Tibial artery (tissue), 4 donors: ENCODE measurements at regions not wholly inside any gene's neighbourhood (a gene's known extent, or its start where the extent isn't known, plus 50 kb on each side); places are given as distances from the start of the nearest gene placed in this dataset.
"Not testable (repeated sequence)": the region's sequence is repeated elsewhere in the genome, so short reads cannot be mapped to it uniquely, and the experiment has no call there.

ENCODE experiments used
- DNase-seq, 2 donors: peaks; one replicate each; pipeline ENCODE4 v3.0.0-alpha.2; 2019
- H3K27ac ChIP-seq, 2 donors: fragments of 200-600 bp; sonication (generic) in 1 of 2; 1 replicate in 1 of 2; 2 replicates in 1 of 2; pipeline ENCODE4 v1.5.1; 2018 to 2019; ENCODE audit warnings: mild to moderate bottlenecking in 1 of 2
- H3K27me3 ChIP-seq, 2 donors: fragments of 200-600 bp; sonication (generic) in 1 of 2; one replicate each; pipeline versions ENCODE4 v1.5.1 to v1.6.0; 2016 to 2019
- H3K36me3 ChIP-seq, 3 donors: fragments of 200-600 bp; sonication (generic) in 2 of 3; one replicate each; pipeline ENCODE4 v1.5.1; 2016 to 2019; ENCODE audit warnings: mild to moderate bottlenecking in 2 of 3
- H3K4me1 ChIP-seq, 4 donors: fragments of 200-600 bp; sonication (generic) in 2 of 4; 1 replicate in 3 of 4; 2 replicates in 1 of 4; pipeline ENCODE4 v1.5.1; 2016 to 2019
- H3K4me3 ChIP-seq, 2 donors: fragments of 200-600 bp; sonication (generic) in 1 of 2; 1 replicate in 1 of 2; 2 replicates in 1 of 2; pipeline ENCODE4 v1.5.1; 2018 to 2019; ENCODE audit warnings: mild to moderate bottlenecking in 2 of 2
- H3K9me3 ChIP-seq, 3 donors: fragments of 200-600 bp; sonication (generic) in 1 of 3; one replicate each; pipeline ENCODE4 v1.5.1; 2016 to 2019
- intact Hi-C: fragments of 100-400 bp; cut with DNase I; formaldehyde crosslinking; loops from one replicate; pipeline ENCODE4 v1.15.0; 2023; ENCODE audit warnings: low total_unique reads
- TF ChIP-seq, protein P1 (sequence below), 2 experiments: fragments of 200-600 bp in 1 of 2; fragments of 450-650 bp in 1 of 2; IDR thresholded peaks; one replicate each; pipeline ENCODE4 v1.5.1; 2017 to 2019; ENCODE audit warnings: antibody characterized with exemption in 2 of 2, mild to moderate bottlenecking in 1 of 2, moderate library complexity in 1 of 2

DNA sequence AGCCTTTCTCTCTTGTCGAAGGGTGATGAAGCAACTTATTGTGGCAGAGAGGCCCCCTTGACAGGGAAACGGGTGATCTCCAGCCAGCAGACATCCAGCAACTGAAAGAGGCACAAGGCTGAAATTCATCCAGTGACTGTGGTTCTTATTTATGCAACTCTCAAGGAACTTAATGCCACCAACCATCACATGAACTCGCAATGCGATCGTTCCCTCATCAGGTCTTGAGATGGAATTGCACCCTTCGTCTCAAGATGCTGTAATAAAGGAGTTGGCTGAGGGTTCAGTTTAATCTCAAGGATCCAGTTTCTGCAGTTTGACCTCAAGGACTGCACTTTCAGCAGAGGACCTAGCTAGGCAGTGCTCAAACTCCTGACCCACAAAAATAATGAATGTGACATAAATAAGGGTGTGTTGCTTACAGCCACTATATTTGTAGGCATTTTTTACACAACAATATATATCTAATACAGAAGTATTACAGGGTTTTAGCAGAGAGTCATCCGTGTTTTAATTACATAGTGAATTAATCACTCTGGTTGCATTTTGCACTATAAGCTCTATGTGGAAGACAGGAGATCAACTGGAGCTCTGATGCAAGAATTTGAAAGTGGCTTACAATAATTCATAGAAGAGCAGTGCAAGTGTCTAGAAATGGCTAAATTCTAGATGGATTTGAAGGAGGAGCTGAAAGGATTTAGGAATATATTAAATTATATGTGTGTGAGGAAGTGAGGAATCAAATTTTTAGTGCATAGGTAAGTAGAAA is 957.8 kb upstream of the CTNND2 start:
- DNase-seq: no peak
- Histone ChIP-seq H3K27me3 (no peaks in the 10 kb centered on the region), H3K9me3 (no peaks in the 10 kb centered on the region), H3K36me3 (no peaks in the 10 kb centered on the region), H3K4me1 (no peaks in the 10 kb centered on the region), H3K4me3 (no peak overlapping the region), H3K27ac (no peak overlapping the region)
- TF ChIP-seq, protein P1, sequence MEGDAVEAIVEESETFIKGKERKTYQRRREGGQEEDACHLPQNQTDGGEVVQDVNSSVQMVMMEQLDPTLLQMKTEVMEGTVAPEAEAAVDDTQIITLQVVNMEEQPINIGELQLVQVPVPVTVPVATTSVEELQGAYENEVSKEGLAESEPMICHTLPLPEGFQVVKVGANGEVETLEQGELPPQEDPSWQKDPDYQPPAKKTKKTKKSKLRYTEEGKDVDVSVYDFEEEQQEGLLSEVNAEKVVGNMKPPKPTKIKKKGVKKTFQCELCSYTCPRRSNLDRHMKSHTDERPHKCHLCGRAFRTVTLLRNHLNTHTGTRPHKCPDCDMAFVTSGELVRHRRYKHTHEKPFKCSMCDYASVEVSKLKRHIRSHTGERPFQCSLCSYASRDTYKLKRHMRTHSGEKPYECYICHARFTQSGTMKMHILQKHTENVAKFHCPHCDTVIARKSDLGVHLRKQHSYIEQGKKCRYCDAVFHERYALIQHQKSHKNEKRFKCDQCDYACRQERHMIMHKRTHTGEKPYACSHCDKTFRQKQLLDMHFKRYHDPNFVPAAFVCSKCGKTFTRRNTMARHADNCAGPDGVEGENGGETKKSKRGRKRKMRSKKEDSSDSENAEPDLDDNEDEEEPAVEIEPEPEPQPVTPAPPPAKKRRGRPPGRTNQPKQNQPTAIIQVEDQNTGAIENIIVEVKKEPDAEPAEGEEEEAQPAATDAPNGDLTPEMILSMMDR (IDR thresholded peaks at IDR 0.05): no peak
- intact Hi-C loops: no loop called here

DNA sequence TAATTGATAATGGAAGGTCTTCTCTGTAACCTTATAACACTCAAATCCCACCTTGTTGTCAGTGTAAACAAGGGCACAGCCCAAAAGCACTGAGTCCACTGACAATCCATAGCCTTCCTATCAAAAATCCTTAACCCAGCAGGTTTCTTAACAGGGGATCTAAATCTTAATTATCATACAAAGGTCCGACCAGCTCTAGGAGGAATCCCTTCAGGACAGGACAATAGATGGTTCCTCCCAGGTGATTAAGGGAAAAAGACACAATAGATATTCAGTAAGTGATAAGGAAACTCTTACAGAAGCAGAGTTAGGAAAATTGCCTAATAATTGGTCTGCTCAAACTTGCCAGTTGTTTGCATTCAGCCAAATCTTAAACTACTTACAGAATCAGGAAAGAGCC is 951.9 kb upstream of the CTNND2 start:
- H3K4me3 ChIP-seq, H3K36me3 ChIP-seq, intact Hi-C loops, H3K27me3 ChIP-seq, H3K9me3 ChIP-seq, DNase-seq, H3K4me1 ChIP-seq, H3K27ac ChIP-seq: not testable (repeated sequence)

DNA sequence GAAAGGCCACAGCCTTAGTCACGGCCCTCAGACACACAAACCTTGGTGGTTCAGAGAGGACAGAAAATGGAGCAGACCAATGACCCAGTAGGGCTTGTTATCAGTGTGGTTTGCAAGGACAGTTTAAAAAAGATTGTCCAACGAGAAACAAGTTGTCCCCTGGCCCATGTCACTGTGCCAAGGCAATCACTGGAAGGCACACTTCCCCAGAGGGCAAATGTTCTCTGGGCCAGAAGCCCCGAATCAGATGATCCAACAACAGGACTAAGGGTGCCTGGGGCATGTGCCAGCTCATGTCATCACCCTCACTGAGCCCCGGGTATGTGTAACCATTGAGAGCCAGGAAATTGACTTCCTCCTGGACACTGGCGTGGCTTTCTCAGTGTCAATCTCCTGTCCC is 950.1 kb upstream of the CTNND2 start:
- Histone ChIP-seq H3K27ac (no peak overlapping the region), H3K4me3 (no peak overlapping the region), H3K4me1 (no peaks in the 10 kb centered on the region), H3K36me3 (no peaks in the 10 kb centered on the region), H3K9me3 (no peaks in the 10 kb centered on the region), H3K27me3 (no peaks in the 10 kb centered on the region)
- no peak for DNase-seq
- intact Hi-C loops: no loop called here
- TF ChIP-seq, protein P1 (IDR thresholded peaks at IDR 0.05): no peak

DNA sequence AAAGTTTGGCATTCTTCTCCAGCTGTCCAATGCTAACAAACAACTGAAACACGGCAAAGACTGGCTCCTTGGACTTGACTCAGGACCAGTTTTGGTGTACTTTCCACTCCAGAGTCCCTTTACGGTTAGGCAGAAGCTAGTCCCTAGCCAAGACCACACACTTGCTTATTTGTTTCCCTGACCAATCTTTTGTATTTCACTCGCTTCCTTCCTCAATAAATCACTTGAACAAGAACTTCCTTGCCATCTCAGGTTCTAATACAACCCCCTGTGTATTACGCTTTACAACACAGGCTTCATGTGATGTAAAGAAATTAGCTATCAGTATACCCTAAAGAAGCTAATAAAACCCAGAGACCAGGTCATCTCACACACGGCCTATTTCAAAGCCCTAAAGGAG is 947.5 kb upstream of the CTNND2 start:
- intact Hi-C loops: no loop called here
- TF ChIP-seq, protein P1 (IDR thresholded peaks at IDR 0.05): no peak
- no peaks in the 10 kb centered on the region for H3K4me1 ChIP-seq
- H3K36me3 ChIP-seq: no peaks in the 10 kb centered on the region
- no peak overlapping the region for H3K27ac ChIP-seq
- no peaks in the 10 kb centered on the region for H3K9me3 ChIP-seq
- no peak overlapping the region for H3K4me3 ChIP-seq
- no peaks in the 10 kb centered on the region for H3K27me3 ChIP-seq
- DNase-seq: no peak

DNA sequence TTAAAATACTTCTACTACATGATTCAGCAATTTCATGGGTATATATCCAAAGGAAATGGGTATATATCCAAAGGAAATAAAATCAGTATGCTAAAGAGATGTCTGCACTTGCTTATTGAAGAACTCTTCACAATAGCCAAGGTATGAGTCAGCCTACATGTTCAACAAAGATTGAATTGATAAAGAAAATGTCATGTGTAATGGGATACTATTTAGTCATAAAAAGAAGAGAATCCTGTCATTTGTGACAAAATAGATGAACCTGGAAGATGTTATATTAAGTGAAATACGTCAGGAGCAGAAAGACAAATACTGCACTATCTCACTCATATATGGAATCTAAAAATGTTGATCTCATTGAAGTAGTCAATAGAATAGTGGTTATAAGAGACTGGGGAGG is 944.5 kb upstream of the CTNND2 start:
- DNase-seq: no peak
- Histone ChIP-seq H3K4me3 (no peak overlapping the region), H3K27me3 (no peaks in the 10 kb centered on the region), H3K4me1 (no peaks in the 10 kb centered on the region), H3K9me3 (no peaks in the 10 kb centered on the region), H3K27ac (no peak overlapping the region), H3K36me3 (no peaks in the 10 kb centered on the region)
- intact Hi-C loops: no loop called here
- TF ChIP-seq, protein P1 (IDR thresholded peaks at IDR 0.05): no peak

DNA sequence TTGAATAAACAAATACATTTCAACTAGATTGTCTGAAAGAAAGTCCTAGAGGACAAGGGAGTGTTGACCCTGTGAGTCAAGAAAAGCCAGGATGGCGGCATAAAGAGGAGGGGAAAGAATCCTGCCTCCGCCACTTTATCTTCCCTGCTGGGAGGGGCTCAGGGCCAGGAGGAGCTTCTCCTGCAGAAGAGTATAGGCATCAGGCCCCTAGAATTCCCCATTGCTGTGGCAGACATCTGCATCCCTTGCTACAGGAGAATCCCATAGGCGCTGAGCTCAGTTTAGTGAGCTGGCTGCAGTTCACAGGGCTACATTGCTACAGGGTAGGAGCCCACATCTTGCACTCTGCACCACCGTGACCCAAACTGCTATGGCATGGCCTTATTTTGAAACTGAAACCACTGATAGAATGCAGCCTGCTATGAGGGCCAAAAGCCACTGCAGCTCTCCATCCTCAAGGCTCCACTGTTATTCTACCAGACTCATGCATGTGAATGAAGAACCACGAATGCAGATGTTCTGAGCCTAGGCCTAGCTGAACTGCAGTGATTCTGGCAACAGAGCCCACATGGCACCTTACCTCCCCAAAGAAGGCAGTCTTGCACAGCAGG is 941.4 kb upstream of the CTNND2 start:
- no peaks in the 10 kb centered on the region for H3K4me1 ChIP-seq
- H3K9me3 ChIP-seq: no peaks in the 10 kb centered on the region
- intact Hi-C loops: no loop called here
- TF ChIP-seq, protein P1 (IDR thresholded peaks at IDR 0.05): no peak
- no peaks in the 10 kb centered on the region for H3K36me3 ChIP-seq
- no peak for DNase-seq
- no peaks in the 10 kb centered on the region for H3K27me3 ChIP-seq
- H3K27ac ChIP-seq: no peak overlapping the region
- no peak overlapping the region for H3K4me3 ChIP-seq
